ENCODE measurements at regions not wholly inside any gene's neighbourhood (a gene's known extent, or its start where the extent isn't known, plus 50 kb on each side); places are given as distances from the start of the nearest gene placed in this dataset.
"Not testable (repeated sequence)": the region's sequence is repeated elsewhere in the genome, so short reads cannot be mapped to it uniquely, and the experiment has no call there.

DNA sequence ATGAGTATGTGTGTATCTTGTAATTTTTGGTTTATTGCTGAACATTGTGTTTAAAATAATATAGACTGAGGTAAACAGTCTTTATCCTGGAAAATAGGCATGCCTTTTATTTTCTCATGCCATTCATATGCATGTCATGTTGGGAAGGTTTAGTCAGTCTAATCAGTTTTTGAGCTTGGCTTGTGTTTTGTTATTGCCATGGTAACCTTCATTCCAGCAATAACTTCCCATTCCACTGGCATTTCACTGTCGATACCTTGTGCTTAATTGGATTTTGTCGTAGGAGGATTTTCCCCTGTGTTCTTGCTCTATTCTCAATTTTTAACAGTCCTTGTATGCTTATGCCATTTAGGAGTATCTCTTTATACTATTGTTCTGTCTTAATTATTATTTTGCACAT is 563.6 kb downstream of the TTLL7 start:
- TF ChIP-seq, protein P1, sequence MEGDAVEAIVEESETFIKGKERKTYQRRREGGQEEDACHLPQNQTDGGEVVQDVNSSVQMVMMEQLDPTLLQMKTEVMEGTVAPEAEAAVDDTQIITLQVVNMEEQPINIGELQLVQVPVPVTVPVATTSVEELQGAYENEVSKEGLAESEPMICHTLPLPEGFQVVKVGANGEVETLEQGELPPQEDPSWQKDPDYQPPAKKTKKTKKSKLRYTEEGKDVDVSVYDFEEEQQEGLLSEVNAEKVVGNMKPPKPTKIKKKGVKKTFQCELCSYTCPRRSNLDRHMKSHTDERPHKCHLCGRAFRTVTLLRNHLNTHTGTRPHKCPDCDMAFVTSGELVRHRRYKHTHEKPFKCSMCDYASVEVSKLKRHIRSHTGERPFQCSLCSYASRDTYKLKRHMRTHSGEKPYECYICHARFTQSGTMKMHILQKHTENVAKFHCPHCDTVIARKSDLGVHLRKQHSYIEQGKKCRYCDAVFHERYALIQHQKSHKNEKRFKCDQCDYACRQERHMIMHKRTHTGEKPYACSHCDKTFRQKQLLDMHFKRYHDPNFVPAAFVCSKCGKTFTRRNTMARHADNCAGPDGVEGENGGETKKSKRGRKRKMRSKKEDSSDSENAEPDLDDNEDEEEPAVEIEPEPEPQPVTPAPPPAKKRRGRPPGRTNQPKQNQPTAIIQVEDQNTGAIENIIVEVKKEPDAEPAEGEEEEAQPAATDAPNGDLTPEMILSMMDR (IDR thresholded peaks at IDR 0.05; ENCODE audit: low read length) = not testable (repeated sequence)
- TF ChIP-seq EZH2 (IDR thresholded peaks at IDR 0.05; ENCODE audit: borderline replicate concordance, low read length) = not testable (repeated sequence)
